ENCODE measurements at regions not wholly inside any gene's neighbourhood (a gene's known extent, or its start where the extent isn't known, plus 50 kb on each side); places are given as distances from the start of the nearest gene placed in this dataset.

- no peaks in the 10 kb centered on the region for H4K20me1 ChIP-seq (ENCODE audit: control insufficient read depth, extremely low read depth, insufficient read depth, low read length)
- H2AFZ ChIP-seq (ENCODE audit: low read length), result no peak overlapping the region
- H3K4me1 ChIP-seq (ENCODE audit: control insufficient read depth, extremely low read depth, insufficient read depth, low read length), result no peaks in the 10 kb centered on the region
- H3K9me3 ChIP-seq (ENCODE audit: control insufficient read depth, insufficient read depth, low read depth, low read length), result no peaks in the 10 kb centered on the region
- TF ChIP-seq EZH2 (IDR thresholded peaks at IDR 0.05; ENCODE audit: low read length, missing control alignments) (no peak), CTCF (conservative IDR thresholded peaks at IDR 0.05 in 1 of 2, IDR thresholded peaks at IDR 0.05 in 1 of 2; ENCODE audit: low read depth in 1 of 2, low read length in 2 of 2) (no peak)
- H3K79me2 ChIP-seq (ENCODE audit: control insufficient read depth, insufficient read depth, low read length), result no peaks in the 10 kb centered on the region
- no peak overlapping the region for H3K27ac ChIP-seq (ENCODE audit: insufficient read depth, low read length)
- no peak overlapping the region for H3K4me2 ChIP-seq (ENCODE audit: extremely low read depth, insufficient read depth, low read length)
- no peaks in the 10 kb centered on the region for H3K36me3 ChIP-seq (ENCODE audit: control insufficient read depth, insufficient read depth, low read length)
- no peak overlapping the region for H3K9ac ChIP-seq (ENCODE audit: insufficient read depth, low read length)
- H3K27me3 ChIP-seq (ENCODE audit: control insufficient read depth, insufficient read depth, low read length), result no peaks in the 10 kb centered on the region
- no peak overlapping the region for H3K4me3 ChIP-seq (replicated peaks in 1 of 4; ENCODE audit: control extremely low read depth in 1 of 4, insufficient read depth in 1 of 4, low read depth in 3 of 4, low read length in 4 of 4)
- no peak for DNase-seq (ENCODE audit: low read depth in 2 of 2)
These were observed 207.2 kb downstream of the ATG4C start for GRCh38 chr1:62991152-62991551.

GRCh38 chr1:62993844-62994243, 209.9 kb downstream of the ATG4C start:
- Histone ChIP-seq H3K36me3 (ENCODE audit: control insufficient read depth, insufficient read depth, low read length) (no peaks in the 10 kb centered on the region), H2AFZ (ENCODE audit: low read length) (no peak overlapping the region), H3K27me3 (ENCODE audit: control insufficient read depth, insufficient read depth, low read length) (no peaks in the 10 kb centered on the region), H3K4me3 (replicated peaks in 1 of 4; ENCODE audit: control extremely low read depth in 1 of 4, insufficient read depth in 1 of 4, low read depth in 3 of 4, low read length in 4 of 4) (no peak overlapping the region), H3K9ac (ENCODE audit: insufficient read depth, low read length) (no peak overlapping the region), H3K9me3 (ENCODE audit: control insufficient read depth, insufficient read depth, low read depth, low read length) (no peaks in the 10 kb centered on the region), H4K20me1 (ENCODE audit: control insufficient read depth, extremely low read depth, insufficient read depth, low read length) (no peaks in the 10 kb centered on the region), H3K4me2 (ENCODE audit: extremely low read depth, insufficient read depth, low read length) (no peak overlapping the region), H3K79me2 (ENCODE audit: control insufficient read depth, insufficient read depth, low read length) (no peaks in the 10 kb centered on the region), H3K4me1 (ENCODE audit: control insufficient read depth, extremely low read depth, insufficient read depth, low read length) (no peaks in the 10 kb centered on the region), H3K27ac (ENCODE audit: insufficient read depth, low read length) (no peak overlapping the region)
- DNase-seq (ENCODE audit: low read depth in 2 of 2), result no peak
- TF ChIP-seq CTCF (conservative IDR thresholded peaks at IDR 0.05 in 1 of 2, IDR thresholded peaks at IDR 0.05 in 1 of 2; ENCODE audit: low read depth in 1 of 2, low read length in 2 of 2) (no peak), EZH2 (IDR thresholded peaks at IDR 0.05; ENCODE audit: low read length, missing control alignments) (no peak)

GRCh38 chr1:62995173-62995572, 211.2 kb downstream of the ATG4C start:
- Histone ChIP-seq H3K4me1 (ENCODE audit: control insufficient read depth, extremely low read depth, insufficient read depth, low read length) (no peaks in the 10 kb centered on the region), H2AFZ (ENCODE audit: low read length) (no peak overlapping the region), H3K4me3 (replicated peaks in 1 of 4; ENCODE audit: control extremely low read depth in 1 of 4, insufficient read depth in 1 of 4, low read depth in 3 of 4, low read length in 4 of 4) (no peak overlapping the region), H3K36me3 (ENCODE audit: control insufficient read depth, insufficient read depth, low read length) (no peaks in the 10 kb centered on the region), H3K9ac (ENCODE audit: insufficient read depth, low read length) (no peak overlapping the region), H3K27ac (ENCODE audit: insufficient read depth, low read length) (no peak overlapping the region), H3K79me2 (ENCODE audit: control insufficient read depth, insufficient read depth, low read length) (no peaks in the 10 kb centered on the region), H3K4me2 (ENCODE audit: extremely low read depth, insufficient read depth, low read length) (no peak overlapping the region), H4K20me1 (ENCODE audit: control insufficient read depth, extremely low read depth, insufficient read depth, low read length) (no peaks in the 10 kb centered on the region), H3K27me3 (ENCODE audit: control insufficient read depth, insufficient read depth, low read length) (no peaks in the 10 kb centered on the region), H3K9me3 (ENCODE audit: control insufficient read depth, insufficient read depth, low read depth, low read length) (no peaks in the 10 kb centered on the region)
- no peak for TF ChIP-seq CTCF (conservative IDR thresholded peaks at IDR 0.05 in 1 of 2, IDR thresholded peaks at IDR 0.05 in 1 of 2; ENCODE audit: low read depth in 1 of 2, low read length in 2 of 2)
- no peak for DNase-seq (ENCODE audit: low read depth in 2 of 2)

All from fibroblast of lung (primary cell).